ENCODE measurements at regions not wholly inside any gene's neighbourhood (a gene's known extent, or its start where the extent isn't known, plus 50 kb on each side); places are given as distances from the start of the nearest gene placed in this dataset.
"Not testable (repeated sequence)": the region's sequence is repeated elsewhere in the genome, so short reads cannot be mapped to it uniquely, and the experiment has no call there.

- DNase-seq, result no peak
Observed at GRCh38 chr6:144397141-144397540, 112.0 kb downstream of the UTRN start.

GRCh38 chr6:144400321-144400720 lies 115.2 kb downstream of the UTRN start:
- DNase-seq, result no peak

DNA sequence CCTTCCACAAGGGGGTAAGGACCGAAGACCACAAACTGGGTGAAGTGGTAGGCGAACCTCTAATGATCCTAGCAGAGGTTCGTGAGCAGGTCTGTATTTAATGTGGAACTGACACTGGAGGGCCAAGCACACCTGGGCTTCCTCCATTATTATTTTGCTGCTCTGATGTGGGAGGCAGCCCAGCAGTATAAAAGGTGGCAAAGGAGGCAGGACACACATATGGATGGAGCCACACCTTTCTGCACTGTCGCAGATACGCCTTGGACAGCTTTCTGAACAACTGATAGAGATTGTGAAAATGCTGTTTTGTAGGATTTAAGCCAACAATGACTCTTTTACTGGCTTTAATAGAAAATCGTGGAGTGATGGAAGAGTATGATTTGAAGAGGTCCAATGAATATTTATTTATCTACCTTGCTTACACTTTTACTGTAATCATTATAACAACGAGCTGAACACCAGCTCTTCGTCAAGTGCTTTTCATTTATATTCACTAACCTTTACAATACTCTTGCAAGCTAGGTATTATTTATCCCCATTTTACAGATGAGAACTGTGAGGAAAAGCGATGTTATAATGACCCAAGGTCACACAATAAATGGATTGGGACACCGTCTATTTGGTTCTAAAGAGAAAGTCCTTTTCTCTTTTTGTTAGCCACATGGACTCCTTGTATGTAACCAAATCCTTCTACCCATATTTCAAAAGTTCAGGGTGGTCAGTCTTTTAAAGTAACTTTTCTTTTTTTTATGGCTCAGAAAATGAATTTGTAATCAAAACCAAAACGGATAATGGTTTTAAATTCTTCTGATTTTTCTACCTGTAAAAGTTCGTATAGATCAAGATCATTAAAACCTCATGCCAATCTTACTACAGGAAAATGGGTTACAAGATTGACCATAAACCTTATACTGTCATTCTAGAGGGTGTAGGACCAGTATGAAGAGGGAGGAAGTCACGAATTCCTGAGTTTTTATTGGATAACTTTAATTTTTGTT lies 116.9 kb downstream of the UTRN start:
- no peak for DNase-seq

- DNase-seq, result no peak
Observed at GRCh38 chr6:144402750-144403149, 117.6 kb downstream of the UTRN start.

DNA sequence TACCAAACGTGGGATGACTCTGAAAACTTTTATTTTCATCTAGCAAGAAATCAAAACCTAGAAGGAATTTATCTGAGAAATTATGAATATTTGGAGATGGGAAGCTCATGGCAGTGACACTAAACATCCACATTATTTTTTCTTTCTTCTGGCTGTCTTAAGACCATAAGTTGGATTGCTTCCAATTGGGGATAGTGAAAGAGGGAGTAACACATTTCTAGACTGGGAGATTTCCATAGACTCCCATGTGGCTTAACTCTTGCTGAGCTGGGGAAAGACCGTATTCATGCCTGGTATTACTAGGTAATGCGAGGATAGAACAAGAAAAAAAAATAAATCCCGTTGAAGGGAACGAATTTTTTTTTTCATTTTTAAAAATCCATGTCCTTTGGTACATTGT lies 120.0 kb downstream of the UTRN start:
- no peak for DNase-seq

DNA sequence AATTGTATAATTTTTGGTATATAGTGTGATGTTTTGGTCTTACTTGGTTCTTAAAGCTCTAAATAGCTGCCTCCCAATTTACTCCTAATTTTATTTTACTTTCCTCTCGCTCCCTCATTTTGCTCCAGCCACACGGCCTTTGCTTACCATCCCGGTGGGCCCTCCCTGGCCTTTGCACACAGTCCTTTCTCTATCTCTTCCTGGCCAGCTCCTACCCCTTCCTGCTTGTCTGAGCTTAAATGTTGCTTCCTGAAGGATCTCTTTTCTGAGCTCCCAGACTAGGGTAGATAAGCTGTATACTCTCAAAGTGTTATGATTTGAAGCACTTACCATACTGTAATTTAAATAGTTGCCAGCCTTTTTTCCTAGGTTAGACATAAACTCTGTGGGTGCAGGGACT lies 121.7 kb downstream of the UTRN start:
- DNase-seq, result no peak

DNA sequence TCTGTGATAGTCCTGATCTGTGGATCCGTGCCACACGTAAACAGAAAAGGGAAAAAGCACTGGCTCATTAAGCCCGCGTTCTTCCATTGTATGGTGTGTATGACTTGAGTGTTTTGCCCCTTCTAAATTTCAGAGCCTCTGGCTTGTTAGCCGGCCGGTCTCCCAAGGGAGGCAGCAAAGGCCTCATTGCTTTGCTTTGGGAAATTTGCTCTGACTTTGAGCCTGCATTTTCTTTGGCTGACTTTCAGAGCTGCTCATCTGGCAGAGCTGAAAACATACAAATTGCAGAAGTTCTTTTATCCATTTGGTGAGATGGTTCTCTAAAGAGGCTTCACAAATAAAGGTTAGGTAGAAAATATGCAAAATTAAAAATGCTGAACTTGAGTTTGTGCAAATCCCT lies 123.0 kb downstream of the UTRN start:
- DNase-seq, result no peak

DNA sequence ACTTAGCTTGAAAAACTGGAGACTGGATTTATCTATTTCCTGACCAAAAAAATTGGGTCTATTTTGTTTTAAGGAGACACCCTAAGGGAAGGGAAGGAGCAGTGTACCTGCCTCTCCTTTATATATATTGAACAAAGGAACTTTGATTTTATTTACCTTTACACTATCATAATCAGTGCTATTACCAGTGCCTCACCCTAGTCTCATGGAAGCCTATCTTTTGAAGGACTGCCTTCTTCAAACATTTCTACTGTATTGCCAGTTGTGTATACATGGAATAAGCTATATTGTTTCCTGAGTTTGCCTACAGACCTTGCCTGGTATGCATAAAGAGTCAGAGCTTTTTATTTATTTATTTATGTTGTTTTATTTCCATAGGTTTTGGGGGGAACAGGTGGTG lies 124.9 kb downstream of the UTRN start:
- no peak for DNase-seq

DNA sequence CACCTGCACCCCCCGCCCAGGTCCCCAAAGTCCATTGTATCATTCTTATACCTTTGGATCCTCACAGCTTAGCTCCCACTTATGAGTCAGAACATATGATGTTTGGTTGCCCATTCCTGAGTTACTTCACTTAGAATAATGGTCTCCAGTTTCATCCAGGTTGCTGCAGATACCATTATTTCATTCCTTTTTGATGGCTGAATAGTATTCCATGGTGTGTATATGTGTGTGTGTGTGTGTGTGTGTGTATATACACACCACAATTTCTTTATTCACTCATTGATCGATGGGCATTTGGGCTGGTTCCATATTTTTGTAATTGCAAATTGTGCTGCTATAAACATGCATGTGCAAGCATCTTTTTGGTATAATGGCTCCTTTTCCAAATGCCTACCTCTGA lies 125.4 kb downstream of the UTRN start:
- not testable (repeated sequence) for DNase-seq

DNA sequence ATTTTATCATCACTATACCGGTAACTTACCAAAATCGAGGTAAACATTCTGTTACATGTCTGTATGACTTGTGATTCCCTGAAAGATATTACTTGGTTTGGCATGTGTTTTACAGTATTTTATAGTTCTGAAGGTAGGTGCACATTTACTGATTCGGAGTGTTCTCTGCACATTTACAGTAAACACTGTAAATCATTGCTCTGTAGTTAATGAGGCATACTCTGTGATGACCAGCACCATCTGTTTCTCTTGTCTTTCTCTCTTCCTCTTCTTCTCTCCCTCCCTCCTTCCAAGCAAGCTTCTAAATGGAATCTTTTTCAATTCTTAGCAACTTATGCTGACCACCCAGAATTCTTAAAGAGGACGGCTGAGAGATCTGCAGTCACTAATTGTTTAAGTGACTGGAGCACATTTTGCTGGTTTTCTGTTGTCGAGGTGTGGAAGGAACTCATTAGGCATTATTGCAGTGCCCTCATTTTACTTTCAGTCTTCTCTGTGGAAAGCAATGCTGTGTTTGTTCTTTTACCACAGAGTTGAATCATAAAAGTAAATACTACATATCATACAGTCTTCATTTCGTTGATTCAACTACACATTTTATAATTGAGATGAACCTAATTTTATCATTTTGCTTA lies 126.5 kb downstream of the UTRN start:
- DNase-seq, result no peak

- DNase-seq, result no peak
Observed at GRCh38 chr6:144413418-144413817, 128.3 kb downstream of the UTRN start.

DNA sequence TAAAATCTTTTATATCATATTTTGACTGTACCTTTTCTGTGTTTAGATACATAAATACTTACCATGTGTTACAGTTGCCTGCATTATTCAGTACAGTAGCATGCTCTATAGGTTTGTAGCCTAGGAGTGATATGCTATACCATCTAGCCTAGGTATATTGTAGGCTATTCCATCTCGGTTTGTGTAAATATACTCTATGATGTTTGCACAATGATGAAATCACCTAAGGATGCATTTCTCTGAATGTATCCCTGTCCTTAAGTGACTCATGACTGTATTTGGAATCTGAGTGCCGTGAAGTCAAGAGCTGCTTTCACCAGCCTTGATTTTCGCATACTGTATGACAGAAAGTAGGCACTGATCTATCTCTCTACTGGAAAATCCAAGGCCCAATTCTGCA lies 129.9 kb downstream of the UTRN start:
- no peak for DNase-seq

- DNase-seq, result no peak
Observed at GRCh38 chr6:144415835-144416237, 130.7 kb downstream of the UTRN start.

DNA sequence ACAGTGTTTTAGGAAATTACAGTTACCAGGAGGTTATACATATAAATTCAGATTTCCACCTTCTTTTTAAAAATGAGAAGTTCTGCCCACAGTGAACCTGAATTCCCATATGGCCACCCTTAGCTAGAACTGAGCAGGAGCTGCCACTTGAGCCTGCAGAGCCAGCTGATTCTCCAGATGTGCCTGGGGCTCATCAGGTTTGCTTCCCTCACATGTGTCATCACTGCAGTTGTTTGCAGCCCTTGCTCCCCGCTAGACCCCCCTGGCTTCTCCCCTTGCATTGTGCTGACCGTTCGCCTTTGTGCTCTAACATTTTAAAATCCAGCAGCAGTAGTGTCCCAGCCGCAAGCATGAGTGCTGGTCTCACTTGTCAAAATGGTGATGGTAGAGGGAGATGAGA lies 131.1 kb downstream of the UTRN start:
- no peak for DNase-seq

DNA sequence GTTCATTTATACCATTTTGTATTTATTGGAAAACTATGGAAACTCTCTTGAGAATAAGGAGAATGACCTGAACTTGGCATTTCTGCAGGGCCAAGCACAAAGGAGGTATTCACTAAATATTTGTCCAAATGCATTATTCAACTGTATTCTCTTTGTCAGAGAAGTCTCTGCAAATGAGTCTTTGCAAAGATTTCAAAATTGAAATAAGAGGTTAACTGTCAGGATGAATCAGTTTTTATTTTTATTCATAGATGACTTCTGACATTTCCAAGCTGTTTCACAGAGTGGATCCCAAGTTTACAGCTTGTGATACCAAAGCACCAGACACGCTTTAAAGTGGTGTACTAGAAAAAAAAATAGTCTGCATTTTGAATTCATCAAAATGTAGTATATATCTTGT lies 131.6 kb downstream of the UTRN start:
- DNase-seq, result no peak

DNA sequence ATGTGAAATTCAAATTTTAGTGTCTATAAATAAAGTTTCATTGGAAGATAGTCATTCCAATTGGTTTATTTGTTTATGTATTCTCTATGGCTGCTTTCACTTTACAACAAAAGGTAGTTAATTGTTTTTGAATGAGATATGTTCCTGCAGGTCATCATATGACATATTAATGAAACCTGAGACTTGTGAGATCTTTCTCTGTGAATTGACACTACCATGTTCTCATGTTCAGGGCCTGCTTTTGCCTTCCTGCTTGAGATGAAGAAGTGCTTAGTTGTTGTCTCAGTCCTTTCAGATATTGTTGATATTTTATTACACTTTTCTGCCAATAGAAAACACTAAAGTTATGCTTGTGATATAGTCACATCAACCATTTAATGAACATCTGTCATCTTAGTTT lies 132.5 kb downstream of the UTRN start:
- DNase-seq, result no peak

- DNase-seq, result no peak
Observed at GRCh38 chr6:144418959-144419545, 133.9 kb downstream of the UTRN start.

DNA sequence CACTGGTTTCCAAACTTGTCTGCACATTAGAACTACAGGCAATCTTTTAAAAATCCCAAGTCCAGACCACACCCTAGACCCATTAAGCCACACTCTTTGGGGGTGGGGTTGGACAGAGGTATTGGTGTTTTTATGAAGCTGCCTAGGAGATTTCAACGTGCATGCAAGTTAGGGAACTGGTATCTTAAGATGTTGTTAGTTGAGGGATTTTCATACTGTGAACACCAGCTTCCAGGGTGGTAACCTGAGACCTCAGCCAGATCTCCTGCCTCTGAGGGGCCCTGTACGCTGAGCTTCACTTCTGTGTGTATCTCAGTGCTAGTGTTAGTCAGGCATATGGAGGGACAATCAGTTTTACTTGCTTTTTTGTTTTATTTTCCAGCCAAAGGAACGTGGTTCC lies 138.0 kb downstream of the UTRN start:
- DNase-seq, result no peak

DNA sequence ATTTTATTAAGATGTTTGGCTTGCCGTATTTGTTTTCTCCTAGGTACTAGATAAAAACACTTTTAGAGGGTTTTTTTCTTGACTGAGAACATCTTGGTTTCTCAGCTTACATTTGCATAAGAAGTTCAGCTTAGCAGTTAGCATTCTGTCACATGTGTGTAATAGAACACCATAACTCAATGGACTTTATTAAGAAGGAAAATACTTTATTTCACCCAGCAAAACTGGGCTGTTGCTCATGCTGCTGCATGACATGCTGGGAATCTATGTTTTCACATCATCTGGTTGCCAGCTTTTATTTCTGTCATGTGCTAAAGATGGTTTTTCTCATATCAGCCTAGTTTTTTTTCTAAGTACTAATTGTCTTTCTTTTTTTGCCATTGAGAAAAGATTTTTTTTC lies 144.6 kb downstream of the UTRN start:
- DNase-seq, result no peak

DNA sequence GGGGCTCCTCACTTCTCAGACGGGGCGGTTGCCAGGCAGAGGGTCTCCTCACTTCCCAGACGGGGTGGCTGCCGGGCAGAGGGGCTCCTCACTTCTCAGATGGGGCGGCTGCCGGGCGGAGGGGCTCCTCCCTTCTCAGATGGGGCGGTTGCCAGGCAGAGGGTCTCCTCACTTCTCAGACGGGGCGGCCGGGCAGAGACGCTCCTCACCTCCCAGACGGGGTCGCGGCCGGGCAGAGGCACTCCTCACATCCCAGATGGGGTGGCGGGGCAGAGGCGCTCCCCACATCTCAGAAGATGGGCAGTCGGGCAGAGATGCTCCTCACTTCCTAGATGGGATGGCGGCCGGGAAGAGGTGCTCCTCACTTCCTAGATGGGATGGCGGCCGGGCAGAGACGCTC lies 148.3 kb downstream of the UTRN start:
- DNase-seq, result not testable (repeated sequence)

- no peak for DNase-seq
Observed at GRCh38 chr6:144434308-144434990, 149.3 kb downstream of the UTRN start.

- no peak for DNase-seq
Observed at GRCh38 chr6:144435602-144436426, 150.7 kb downstream of the UTRN start.

All from activated gamma-delta T cell treated with Interleukin-2 at 50 U/mL for 16 hours (primary cell).